HG02610 (cell line): ENCODE measurements at regions not wholly inside any gene's neighbourhood (a gene's known extent, or its start where the extent isn't known, plus 50 kb on each side); places are given as distances from the start of the nearest gene placed in this dataset.

Source experiments
- ATAC-seq: cut with Tn5 transposase; IDR thresholded peaks from one replicate; pipeline ENCODE4 v1.9.1; 2021; ENCODE audit warnings: mild to moderate bottlenecking, moderate library complexity; ENCODE audit not compliant: unreplicated experiment

DNA sequence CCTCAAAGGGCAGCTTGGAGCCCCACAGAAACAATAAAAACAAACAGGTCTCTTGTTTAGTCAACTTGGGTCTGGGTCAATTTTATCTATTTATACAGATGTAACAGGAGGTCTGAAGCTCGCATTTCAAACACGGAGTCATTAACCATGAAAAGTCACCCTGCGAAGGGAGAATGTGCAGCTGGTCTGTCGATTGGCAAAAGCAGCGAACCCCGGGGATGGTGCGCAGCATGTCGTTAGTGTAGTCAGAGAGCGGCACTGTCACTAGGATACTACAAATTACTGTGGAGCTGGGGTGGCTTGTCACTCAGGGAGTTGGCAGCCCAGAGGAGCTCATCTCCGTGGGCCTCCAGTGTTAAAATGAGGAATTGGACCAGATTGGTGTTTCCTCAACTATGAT, 190.4 kb upstream of the ARG1 start:
- no peak for ATAC-seq

DNA sequence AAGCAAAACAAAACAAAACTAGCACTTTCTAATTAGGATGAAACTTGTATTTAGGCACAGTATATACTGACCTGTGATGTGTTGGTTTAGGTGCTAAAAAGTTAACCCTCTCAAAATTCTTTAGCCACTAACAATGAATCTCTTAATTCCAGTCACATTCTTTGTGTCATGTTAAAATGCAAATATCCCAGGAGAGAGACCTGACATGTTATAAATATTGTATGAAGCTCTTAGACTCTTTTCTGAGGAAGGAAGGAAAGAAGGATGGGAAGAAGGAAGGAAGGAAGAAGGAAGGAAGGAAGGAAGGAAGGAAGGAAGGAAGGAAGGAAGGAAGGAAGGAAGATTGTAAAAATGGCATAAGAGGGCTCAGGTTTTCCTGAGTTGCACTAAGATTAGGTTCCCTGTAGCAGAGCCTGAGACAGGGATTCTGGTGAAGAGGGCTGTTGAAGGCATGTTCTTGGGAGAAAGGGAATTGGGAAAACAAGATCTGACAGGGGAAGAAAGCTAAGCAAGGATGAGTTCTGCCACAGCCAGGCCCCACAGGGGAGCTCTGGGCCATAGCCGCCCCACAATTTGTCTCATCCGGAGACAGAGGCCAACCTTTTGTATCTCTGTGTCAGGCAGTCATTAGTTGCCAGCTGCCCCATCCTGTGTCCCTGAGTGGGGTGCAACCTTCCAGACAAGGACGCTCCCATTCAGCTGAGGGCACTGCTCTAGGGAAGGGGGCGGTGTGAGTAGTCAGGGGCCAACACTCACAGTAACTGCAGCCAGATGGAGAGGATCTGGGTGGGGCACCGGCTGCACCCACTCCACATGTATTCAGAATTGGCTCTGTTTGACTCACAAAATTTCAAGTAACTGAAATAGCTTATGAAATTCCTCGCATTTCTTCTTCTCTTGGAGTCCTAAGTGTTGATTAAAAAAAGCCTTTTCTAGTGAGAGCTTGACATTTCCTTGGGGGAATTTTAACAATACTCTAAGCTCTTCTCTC, 189.3 kb upstream of the ARG1 start:
- ATAC-seq: no peak

DNA sequence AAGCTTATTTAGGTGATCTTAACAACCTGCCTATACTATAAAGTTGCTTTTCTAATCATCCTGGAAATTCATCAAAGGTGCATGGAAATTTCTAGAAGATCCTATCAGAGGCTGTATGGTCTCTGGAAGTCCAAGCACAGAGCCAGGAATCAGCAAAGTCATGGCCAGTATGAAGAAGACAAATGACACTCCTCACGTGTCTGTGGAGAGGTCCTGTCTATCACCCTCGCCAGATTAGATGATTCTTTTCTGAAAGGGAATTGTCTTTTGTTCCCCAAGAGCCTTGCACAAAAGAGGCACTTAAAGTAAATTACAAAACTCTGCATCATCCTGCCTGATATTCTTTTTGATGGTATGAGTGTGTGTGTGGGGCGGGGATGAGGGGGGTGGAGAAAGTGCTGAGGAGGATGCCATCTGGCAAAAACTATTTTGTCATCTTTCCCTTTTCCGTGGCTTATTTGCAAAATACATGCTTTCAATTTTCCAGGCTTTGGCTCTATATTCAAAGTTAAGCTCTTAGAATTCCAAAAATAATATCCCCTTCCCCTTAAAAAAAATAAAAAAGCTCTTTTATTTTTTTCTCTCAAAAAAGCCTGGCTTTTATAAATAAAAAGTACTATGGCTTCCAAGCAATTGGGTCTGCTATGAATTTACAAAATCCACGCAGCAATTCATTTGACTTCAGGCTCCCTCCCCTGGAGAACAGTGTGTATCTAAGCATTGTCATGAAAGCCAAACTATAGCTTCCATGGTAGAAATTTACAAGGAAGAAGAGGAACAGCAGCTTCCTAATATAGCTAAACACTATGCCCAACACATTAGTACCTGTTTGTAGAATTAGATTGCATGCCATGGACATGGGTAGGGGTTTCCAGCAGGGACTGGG, 185.2 kb upstream of the ARG1 start:
- no peak for ATAC-seq

DNA sequence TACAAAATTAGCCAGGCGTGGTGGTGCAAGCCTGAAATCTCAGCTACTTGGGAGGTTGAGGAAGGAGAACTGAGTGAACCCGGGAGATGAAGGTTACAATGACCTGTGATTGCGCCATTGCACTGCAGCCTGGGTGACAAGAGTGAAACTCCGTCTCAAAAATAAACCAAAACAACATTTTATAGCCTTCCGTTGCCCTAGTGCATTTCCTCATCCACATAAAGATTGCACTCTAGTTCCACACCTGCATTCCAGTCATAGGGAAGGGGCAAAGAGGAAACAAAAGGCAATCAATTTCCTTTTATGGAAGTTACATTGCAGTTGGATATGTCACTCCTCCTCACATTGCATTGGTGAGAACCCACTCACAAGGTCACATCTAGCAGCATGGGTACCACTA, 182.7 kb upstream of the ARG1 start:
- no peak for ATAC-seq

DNA sequence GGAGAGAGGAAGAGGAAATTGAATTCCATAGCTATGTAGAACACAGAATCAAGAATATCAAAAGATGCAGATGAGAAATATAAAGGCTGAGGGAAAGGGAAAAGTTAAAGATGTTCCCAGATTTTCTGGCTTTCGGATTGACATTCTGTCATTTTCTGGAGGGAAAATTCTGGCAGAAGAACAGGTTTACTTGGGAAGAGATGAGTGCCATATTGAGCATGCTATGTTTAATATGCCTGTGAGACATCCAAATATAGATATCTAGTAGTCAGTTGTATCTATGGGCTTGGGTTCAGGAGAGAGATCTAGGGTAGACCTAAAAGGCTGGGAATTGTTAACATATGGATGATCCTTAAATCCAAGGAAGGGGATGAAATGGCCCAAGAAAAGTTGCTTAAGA, 181.9 kb upstream of the ARG1 start:
- ATAC-seq: no peak

DNA sequence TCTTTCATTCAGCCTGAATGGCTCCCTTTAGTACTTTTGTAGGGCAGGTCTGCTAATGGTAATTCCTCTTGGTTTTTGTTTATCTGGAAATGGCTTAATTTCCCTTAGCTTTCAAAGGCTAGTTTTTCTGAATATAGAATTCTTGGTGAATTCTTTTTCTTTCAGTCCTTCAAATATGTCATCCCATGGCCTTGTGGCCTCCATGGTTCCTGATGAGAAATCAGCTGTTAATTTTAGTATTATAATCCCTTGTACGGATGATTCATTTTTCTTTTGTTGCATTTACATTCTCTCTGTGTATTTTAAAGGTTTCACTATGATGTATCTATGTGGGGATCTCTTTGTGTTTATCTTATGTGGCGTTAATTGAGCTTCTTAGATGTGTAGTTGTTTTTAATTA, 179.6 kb upstream of the ARG1 start:
- no peak for ATAC-seq

DNA sequence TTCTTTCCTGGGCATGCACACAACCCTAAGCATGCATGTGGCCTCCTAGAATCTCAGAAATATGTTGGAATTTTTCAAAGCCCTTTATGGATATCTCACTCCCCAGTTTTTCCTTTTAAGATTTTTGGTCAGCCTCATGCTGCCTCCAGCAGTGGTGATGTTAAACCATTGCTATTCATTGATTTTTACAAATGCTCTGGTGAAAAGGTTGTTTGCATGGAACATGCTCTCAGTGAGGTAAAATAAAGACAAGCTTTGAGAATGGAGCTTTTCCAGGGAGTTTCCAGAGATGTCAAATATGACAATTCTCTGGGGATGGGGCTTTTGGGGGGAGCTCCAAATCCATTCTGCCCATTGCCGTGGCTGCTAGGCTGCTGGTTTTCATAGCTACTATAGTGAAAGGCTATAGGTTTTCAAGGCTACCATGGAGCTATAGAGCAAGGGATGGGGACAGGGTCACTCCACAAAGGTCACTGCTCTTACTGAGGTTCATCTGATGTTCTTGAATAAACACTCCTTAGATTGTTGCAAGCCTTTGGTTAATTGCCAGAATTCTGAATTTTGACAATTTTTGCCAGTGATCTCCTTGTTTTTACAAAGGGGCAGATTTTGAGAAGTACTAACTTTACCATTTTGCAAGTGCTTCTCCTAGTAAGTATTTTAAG, 178.1 kb upstream of the ARG1 start:
- ATAC-seq: no peak

DNA sequence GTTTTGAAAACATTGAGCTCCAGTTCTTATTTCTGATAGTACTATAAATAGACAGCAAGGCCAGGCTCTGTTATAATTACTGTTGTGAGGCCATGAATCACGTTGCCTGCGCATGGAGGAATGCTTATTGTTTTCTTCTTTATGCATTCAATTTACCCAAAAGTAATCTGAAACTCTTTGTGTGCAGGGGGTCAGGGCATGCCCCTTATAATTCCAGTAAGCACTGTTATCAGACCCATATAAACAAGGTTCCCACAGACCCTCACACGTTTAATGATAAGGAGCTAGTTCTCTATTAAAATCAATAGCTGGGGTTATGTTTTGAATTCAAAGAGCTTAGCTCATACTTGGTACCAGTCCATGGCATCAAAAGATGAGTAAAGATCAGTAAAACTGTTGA, 174.8 kb upstream of the ARG1 start:
- no peak for ATAC-seq

DNA sequence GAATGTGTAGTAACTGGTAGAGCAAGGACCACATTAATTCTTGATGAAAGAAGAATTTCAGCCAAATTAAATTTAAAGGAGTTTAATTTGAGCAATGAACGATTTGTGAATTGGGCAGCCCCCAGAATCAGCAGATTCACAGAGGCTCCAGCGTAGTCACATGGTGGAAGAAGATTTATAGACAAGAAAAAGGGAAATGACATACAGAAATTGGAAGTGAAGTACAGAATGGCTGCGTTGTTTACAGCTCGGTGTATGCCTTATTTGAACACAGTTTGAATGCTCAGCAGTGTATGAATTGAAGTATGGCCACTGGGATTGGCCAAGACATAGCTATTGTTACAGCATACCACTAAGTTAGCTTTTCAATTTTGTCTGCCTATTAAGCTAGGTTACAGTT, 173.6 kb upstream of the ARG1 start:
- no peak for ATAC-seq

DNA sequence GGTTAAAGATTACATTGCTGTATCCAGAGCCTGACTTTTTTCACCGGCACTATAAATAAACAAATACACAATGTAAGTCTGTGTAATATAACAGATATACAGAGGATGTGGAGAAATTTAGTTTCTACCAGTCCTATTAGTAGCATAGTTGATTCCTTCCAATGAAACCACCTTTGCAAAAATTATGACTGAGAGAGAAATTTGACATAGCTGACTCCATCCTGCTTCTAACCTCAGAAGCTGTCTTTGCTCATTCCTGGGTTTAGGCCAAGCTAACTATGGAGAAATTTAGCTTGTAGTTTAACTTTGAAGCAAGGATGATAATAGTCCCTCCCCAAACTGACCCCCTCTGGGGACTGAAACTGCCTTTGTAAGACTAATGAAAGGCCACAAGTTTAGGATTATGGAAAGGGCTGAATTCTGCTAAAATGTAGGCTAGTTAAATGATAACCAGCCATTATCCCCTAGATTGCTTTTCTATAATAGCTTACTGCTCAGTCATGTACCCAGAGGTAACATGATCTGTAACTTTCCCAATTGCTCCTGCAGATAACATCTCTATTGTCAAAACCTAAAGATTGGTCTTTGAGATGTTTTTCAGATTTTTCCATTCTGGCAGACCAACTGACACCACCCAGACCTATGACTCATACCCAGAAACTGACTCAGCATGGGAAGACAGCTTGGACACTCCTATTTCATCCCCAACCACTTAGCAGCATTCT, 172.8 kb upstream of the ARG1 start:
- no peak for ATAC-seq

DNA sequence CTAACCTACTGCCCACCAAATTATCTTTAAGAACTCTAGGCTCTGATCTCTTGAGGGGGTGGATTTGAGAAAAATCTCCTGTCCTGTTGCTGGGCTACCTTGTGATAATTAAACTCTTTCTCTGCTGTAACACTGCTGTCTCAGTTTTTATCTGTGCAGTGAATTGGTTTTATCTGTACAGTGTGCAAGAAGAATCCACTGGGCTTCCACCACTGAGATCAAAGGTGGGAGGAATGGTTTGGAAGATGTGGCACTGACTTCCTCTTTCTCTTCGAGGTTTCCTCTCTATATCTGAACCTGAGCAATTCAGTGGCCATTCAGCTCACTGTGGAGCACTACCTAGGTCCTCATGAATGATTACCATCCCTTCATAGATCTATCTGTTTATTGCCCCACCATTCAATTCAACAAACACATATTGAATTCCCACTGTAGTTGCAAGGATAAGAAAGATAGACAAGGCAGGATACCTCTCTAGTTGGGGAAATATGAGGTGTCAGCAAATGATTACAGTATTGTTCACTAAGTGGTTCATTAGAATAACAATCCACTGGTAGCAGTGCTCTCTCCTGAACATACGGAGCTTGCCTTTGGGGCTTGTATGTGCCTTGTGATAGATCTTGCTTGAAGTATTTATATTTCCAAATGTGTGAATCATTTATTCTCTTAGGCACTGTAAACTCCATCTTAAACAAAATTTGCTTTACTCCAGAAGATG, 172.1 kb upstream of the ARG1 start:
- no peak for ATAC-seq

DNA sequence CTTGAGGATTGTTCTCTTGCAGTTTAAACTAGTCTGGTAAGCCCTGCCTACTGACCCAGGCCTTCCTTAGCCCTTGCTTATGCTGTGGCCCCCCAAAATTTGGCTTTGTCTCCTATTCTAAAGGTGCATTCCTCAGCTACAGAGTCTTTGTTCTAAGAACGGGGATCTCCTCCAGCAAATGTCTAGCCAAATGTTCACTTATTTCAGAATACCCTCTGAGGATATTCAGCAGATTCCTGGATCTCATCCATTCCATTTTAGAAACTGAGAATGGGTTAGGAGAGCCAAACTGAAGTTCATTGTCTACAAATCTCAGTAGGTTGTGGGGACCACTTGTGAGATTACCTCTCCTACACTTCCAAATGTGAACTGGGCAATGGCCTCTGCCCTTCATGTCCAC, 164.2 kb upstream of the ARG1 start:
- no peak for ATAC-seq

DNA sequence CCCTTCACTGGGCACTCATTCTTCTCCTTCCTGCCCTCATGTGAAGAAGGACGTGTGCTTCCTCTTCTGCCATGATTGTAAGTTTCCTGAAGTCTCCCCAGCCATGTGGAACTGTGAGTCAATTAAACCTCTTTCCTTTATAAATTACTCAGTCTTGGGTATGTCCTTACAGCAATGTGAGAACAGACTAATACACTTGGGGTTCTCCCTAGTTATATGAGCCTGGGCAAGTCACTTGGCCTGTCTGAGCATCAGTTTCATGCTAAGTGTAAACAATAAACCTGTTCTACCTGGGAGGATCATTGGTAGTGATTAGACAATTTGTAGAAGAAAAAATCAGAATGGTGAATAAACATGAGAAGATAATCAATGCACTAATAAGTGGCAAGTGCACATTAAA, 162.2 kb upstream of the ARG1 start:
- no peak for ATAC-seq

DNA sequence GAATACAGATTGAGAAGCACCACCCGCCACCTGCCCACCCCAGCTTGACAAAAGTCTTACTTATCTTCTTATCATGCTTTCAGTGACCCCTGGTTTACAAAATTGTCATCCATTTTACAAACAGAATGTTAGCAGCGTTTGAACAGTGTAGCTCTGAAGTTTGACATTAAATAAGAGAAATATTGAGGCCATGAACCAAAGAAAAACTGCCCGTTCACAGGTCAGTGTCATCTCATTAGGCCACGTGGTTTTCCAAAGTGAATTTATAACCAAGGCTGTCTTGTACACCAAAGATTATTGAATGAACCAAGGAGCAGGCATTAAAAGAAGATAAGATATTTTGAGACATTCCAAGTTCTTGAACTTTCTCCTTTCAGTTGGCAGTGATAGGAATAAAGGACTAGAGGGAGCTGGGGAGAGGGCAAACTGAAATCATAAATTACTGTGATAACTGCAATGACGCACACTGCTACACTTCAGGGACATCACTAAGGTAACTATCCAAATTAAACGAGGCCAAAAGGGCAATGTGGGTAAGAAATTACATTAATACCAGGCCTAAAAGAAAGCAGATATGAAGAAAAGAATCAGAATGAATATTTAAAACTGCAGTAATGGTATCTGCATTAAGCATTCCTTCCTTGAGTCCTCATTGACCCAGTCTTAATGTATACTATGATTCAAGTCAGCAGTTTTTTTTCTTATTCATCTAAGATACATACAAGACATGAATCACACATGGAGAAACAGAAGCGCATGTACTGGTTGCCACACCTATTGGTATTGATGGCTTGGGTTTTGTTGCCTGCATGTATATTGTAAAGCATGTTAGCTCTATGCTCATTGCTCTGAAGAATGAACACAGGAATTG, 159.8 kb upstream of the ARG1 start:
- no peak for ATAC-seq

DNA sequence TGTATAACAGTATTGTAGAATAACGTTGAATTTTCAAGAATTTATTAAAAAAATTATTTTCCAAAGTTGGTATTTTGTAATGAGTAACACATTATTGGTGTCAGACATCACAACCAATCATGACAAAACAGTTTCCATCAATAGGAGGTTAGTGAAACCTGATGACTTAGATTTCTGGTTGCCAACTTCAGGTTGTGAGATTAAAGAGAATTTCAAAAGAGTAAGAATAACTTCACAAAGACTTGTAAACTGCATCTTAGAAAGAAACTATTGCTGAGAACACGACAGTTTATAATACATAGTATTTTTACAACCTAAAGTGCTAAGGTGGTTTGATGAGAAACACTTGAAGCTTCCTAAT, 159.2 kb upstream of the ARG1 start:
- no peak for ATAC-seq

DNA sequence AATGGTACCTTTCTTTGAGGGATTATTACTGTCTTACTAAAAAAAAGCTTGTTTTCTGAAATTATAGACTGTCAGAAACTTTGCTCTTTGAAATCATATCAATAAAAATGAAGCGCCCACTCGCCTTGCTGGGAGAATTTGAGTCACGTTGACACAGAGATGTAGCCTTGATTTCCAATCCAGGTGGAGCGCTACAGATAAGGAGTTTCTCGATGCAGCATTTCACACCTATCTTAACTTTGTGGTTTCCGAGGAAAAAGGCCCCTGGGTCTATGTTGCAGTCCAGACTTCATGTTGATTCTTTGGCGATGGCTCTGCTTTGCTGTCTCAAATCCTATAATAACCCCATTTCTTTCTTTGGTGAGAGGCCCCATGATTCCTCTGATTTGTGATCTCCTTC, 158.1 kb upstream of the ARG1 start:
- ATAC-seq: no peak

DNA sequence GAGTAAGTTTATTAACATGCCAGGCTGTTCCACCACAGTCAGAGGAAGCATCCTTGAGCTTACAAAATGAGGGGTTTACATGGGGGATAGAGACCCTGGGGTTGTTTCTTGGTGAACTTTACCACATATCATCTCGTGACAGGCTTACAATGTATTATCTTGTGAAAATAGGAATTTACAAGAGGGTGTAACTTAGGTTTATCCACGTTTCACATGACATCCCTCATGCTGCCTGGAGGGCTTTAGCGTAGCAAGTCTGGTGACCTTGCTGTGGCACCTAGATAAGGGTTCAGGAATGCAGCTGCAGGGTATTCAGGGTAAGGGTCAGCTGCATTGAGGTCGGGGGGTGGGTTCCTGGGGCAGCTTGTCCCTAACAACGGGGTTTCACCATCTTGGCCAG, 154.6 kb upstream of the ARG1 start:
- no peak for ATAC-seq

DNA sequence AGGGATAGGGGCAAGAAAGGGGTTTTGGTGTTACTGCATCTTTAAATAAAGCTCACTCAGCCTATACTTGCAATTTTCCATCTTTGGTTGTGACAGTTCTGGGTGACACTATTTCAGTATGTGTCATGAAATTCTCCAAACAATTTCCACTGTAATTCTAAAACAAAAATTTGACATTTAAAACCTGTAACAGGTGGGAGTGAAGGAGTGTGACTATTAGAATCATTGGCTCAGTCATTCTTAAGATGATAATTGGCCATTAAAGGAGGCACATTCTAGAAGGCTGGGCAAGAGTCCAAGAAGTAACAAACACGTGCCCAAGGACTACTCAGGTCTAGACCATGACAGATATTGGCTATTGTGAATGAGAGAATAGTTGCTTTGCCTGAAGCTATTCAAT, 153.3 kb upstream of the ARG1 start:
- ATAC-seq: no peak

DNA sequence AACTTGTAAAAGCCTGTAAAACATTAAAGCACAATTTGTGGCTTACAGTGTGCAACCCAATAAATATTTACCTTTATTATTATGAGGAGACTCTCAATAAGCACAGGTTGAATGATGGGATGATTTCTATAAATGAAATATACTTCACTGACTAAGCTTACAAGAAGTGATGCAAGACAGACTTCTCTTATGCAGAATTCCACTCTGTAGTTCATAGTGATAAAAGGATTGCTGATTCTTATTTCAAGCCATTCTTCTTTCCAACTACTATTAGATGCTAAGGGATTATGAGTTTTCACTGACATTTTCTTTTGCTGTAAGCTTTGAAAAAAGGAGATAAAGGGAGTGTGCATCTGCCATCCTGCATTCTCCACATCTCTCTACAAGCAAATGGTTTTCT, 149.0 kb upstream of the ARG1 start:
- ATAC-seq: no peak
